CD4-positive, CD25-positive, alpha-beta regulatory T cell (primary cell): ENCODE measurements at regions not wholly inside any gene's neighbourhood (a gene's known extent, or its start where the extent isn't known, plus 50 kb on each side); places are given as distances from the start of the nearest gene placed in this dataset.
A peak's percentile ranks its signal among the peaks of the same experiment; 100 is the strongest.

Experiments used
- ATAC-seq, 2 donors: fragments of 150-1000 bp; cut with Tn5 transposase; one replicate each; pipeline ENCODE4 v1.10.0; 2021; ENCODE audit warnings: low read depth in 2 of 2, moderate number of reproducible peaks in 2 of 2, moderate library complexity in 1 of 2
- DNase-seq, 3 donors: peaks; one replicate each; pipeline versions ENCODE4 v3.0.0 to v3.0.0-alpha.2; 2012 to 2022; ENCODE audit warnings: mixed read lengths in 1 of 3
- H3K27ac ChIP-seq: one replicate; pipeline ENCODE4 v1.7.0; 2013; ENCODE audit warnings: mild to moderate bottlenecking, low read length; ENCODE audit not compliant: insufficient read depth, poor library complexity, severe bottlenecking
- H3K27me3 ChIP-seq: one replicate; pipeline ENCODE4 v1.7.0; 2013; ENCODE audit warnings: low read length; ENCODE audit not compliant: control insufficient read depth, insufficient read depth
- H3K36me3 ChIP-seq: one replicate; pipeline ENCODE4 v1.7.0; 2013; ENCODE audit warnings: mild to moderate bottlenecking, low read length, moderate library complexity; ENCODE audit not compliant: control insufficient read depth, insufficient read depth
- H3K4me1 ChIP-seq: 2 replicates; pipeline ENCODE4 v1.7.0; 2013; ENCODE audit warnings: mild to moderate bottlenecking, low read length; ENCODE audit not compliant: insufficient read depth, control insufficient read depth, poor library complexity, severe bottlenecking
- H3K4me3 ChIP-seq: one replicate; pipeline ENCODE4 v1.7.0; 2013; ENCODE audit warnings: low read depth, mild to moderate bottlenecking, low read length, moderate library complexity
- H3K9me3 ChIP-seq, 2 experiments: 1 replicate in 1 of 2; 2 replicates in 1 of 2; pipeline ENCODE4 v1.7.0; 2013; ENCODE audit warnings: low read length in 2 of 2, mild to moderate bottlenecking in 1 of 2, moderate library complexity in 1 of 2; ENCODE audit not compliant: control insufficient read depth in 2 of 2
- H3K27ac Mint-ChIP-seq, 3 donors: one replicate each; pipeline ENCODE4 v1.8.0; 2020 to 2022; ENCODE audit warnings: mild to moderate bottlenecking in 3 of 3, mixed read lengths in 3 of 3, moderate library complexity in 2 of 3
- H3K27me3 Mint-ChIP-seq: one replicate; pipeline ENCODE4 v1.8.0; 2022; ENCODE audit warnings: mild to moderate bottlenecking, mixed read lengths
- H3K36me3 Mint-ChIP-seq: one replicate; pipeline ENCODE4 v1.8.0; 2020; ENCODE audit warnings: mixed read lengths
- H3K4me1 Mint-ChIP-seq, 4 donors: one replicate each; pipeline ENCODE4 v1.8.0; 2020 to 2022; ENCODE audit warnings: mixed read lengths in 4 of 4, mild to moderate bottlenecking in 1 of 4
- H3K4me3 Mint-ChIP-seq, 4 donors: one replicate each; pipeline ENCODE4 v1.8.0; 2020 to 2022; ENCODE audit warnings: mild to moderate bottlenecking in 4 of 4, mixed read lengths in 4 of 4, moderate library complexity in 3 of 4
- H3K9me3 Mint-ChIP-seq, 7 donors: one replicate each; pipeline ENCODE4 v1.8.0; 2020 to 2022; ENCODE audit warnings: mixed read lengths in 7 of 7, mild to moderate bottlenecking in 3 of 7, moderate library complexity in 2 of 7

DNA sequence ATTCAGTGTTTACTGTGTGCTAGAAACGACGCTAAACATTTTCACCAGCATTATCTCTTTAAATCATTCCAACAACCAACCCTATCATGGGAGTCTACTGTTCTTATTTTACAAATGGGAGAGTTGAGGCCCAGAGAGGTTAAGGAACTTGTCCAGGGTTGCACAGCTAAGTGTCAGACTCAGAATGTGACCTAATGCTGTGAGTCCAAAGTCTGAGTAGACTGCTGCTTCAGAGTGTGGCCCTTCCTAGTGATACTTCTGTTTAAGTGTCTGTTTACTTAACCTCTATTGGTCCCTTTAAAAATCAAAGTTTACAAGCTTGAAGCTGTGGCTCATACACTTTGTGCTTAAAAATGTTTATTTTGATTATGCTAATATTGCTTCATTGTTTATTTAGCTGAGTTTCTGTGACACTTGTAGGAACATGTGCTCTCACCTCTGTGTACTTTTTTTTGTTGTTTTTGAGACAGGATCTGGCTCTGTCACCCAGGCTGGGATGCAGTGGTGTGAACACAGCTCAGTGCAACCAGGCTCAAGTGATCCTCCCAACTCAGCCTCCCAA lies 84.4 kb upstream of the SYPL1 start:
- no peak overlapping the region for H3K27ac Mint-ChIP-seq
- peaks cover 34% of the 10 kb centered on the region for H3K27me3 Mint-ChIP-seq

DNA sequence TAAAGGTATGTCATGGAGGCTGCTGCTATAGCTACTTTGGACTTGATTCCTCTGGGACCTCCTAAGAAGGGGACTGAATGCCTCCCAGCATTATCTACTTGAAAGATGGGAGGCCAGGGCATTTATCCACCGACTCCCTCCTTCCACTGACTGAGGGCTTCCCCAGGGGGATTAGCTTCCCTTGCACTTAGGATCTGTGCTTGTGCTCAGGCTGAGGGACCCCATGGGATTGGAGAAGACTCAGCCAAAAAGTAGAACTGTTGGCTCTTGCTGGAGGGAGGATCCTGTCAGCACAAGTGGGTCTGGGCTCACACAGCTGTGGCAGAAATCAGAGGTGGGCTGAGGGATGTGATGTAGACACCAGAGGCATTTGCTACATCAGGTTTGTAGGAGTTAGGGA lies 81.5 kb upstream of the SYPL1 start:
- H3K27me3 ChIP-seq = peaks cover 19% of the 10 kb centered on the region
- H3K36me3 Mint-ChIP-seq = no peaks in the 10 kb centered on the region
- peaks cover 0 to 2% (median 0%) of the 10 kb centered on the region in 7 donors for H3K9me3 Mint-ChIP-seq
- H3K27ac Mint-ChIP-seq = no peak overlapping the region
- H3K27ac ChIP-seq = no peak overlapping the region
- H3K9me3 ChIP-seq = no peaks in the 10 kb centered on the region
- no peaks in the 10 kb centered on the region for H3K36me3 ChIP-seq
- ATAC-seq (no peak), DNase-seq (no peak)
- H3K4me3 ChIP-seq = no peak overlapping the region
- H3K4me3 Mint-ChIP-seq = no peak overlapping the region
- peaks cover 51% of the 10 kb centered on the region for H3K27me3 Mint-ChIP-seq
- H3K4me1 ChIP-seq = no peaks in the 10 kb centered on the region
- H3K4me1 Mint-ChIP-seq = no peaks in the 10 kb centered on the region

More for the DNA sequence above, 84.4 kb upstream of the SYPL1 start:
- Histone ChIP-seq H3K27ac (no peak overlapping the region), H3K4me3 (no peak overlapping the region), H3K4me1 (no peaks in the 10 kb centered on the region), H3K27me3 (peaks cover 15% of the 10 kb centered on the region), H3K9me3 (no peaks in the 10 kb centered on the region), H3K36me3 (no peaks in the 10 kb centered on the region)
- Mint-ChIP-seq H3K9me3 (peaks cover 0 to 3% (median 0%) of the 10 kb centered on the region in 7 donors), H3K4me3 (no peak overlapping the region), H3K4me1 (no peaks in the 10 kb centered on the region), H3K36me3 (no peaks in the 10 kb centered on the region)
- no peak for DNase-seq
- no peak for ATAC-seq

DNA sequence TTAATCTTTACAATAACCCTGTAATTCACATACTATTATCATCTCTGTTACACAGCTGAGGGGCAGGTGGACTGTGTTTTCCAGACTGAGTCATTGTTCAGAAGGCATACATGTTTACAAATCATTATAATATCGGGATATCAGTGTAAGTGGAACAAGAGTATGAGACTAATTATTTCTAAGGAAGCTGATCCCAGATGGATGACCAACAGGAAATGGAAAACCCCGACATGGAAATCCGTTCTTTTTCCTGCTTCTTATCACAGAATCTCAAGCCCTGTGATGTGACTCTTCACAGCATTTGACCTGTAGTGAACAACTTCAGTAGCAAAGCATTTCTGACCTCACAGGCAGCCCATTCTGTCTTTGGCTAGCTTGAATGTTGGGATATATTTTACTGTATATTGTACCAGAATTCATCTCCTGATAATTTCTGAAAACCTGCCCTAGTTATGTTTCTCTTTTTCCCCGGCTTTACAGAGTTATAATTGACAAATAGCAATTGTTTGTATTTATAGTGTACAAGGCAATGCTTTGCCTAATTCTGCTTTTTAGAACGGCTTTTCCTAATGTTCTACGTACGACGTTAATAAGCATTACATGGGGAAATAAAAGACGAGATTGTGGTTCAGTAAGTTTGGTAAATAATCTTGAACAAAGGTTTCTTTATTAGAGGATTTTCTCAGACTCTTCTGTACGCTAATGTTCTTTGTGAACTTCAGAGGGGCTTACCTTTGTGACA lies 78.6 kb upstream of the SYPL1 start:
- no peak overlapping the region for H3K4me3 Mint-ChIP-seq
- ATAC-seq (no peak), DNase-seq (no peak)
- H3K27me3 ChIP-seq = peaks cover 24% of the 10 kb centered on the region
- no peak overlapping the region for H3K27ac ChIP-seq
- peaks cover 0 to 2% (median 0%) of the 10 kb centered on the region in 7 donors for H3K9me3 Mint-ChIP-seq
- H3K27ac Mint-ChIP-seq = no peak overlapping the region
- H3K4me1 ChIP-seq = no peaks in the 10 kb centered on the region
- peaks cover 58% of the 10 kb centered on the region for H3K27me3 Mint-ChIP-seq
- no peaks in the 10 kb centered on the region for H3K36me3 ChIP-seq
- no peaks in the 10 kb centered on the region for H3K36me3 Mint-ChIP-seq
- no peaks in the 10 kb centered on the region for H3K9me3 ChIP-seq
- no peaks in the 10 kb centered on the region for H3K4me1 Mint-ChIP-seq
- H3K4me3 ChIP-seq = no peak overlapping the region

DNA sequence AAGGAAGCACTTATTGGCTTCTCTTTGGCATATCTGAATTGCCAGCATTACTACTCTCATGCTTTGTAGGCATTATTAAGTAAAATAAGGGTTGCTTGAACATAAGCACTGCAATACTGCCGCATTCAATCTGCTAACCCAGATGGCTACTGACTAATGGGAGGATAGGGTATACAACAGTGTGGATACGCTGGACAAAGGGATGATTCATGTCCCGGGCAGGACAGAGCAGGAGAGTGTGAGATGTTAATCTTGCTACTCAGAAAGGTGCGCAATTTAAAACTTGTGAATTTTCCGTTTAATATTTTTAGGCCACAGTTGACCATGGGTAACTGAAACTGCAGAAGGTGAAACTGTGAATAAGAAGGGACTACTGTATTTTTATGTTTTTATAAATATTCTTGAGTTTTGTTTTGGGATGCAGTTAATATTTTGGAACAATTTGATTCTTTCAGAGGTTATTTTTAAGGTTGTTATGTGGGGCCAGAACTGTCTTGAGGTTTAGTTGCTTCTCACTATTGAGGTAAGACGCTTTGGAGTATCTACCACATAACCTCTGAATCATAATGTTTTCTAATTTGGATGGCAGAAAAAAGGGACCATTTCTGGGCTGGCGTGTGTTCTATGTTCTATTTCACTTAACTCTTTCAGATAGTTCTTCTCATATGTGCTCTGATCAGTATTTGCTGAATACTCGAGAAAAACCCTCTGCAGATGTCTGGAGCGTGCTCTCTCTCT lies 75.7 kb upstream of the SYPL1 start:
- no peak overlapping the region for H3K4me3 ChIP-seq
- H3K4me1 ChIP-seq = no peaks in the 10 kb centered on the region
- H3K9me3 ChIP-seq = no peaks in the 10 kb centered on the region
- Mint-ChIP-seq H3K9me3 (peaks cover 0 to 2% (median 0%) of the 10 kb centered on the region in 7 donors), H3K27ac (no peak overlapping the region), H3K4me3 (no peak overlapping the region), H3K4me1 (peaks cover 0 to 9% (median 0%) of the 10 kb centered on the region in 4 donors), H3K27me3 (peaks cover 41% of the 10 kb centered on the region), H3K36me3 (no peaks in the 10 kb centered on the region)
- no peaks in the 10 kb centered on the region for H3K36me3 ChIP-seq
- ATAC-seq (no peak), DNase-seq (no peak)
- H3K27me3 ChIP-seq = peaks cover 15% of the 10 kb centered on the region
- H3K27ac ChIP-seq = no peak overlapping the region

DNA sequence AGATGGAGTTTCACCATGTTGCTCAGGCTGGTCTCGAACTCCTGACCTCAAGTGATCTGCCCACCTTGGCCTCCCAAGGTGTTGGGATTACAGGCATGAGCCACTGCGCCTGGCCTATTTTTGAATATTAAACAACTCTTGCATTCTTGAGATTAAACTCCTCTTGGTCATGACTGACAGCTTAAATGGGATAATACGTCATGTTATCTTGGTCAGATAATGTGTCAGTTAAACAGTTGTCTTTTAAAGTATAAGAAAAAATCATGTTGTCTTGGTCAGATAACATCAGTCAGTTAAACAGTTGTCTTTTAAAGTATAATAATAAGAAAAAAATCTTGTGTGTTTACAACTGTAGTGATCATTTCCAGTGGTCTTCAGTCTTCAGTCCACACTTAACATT lies 73.6 kb upstream of the SYPL1 start:
- ATAC-seq = no peak
- H3K27ac Mint-ChIP-seq = peak overlapping the region in 1 of 3 donors; percentile 7

DNA sequence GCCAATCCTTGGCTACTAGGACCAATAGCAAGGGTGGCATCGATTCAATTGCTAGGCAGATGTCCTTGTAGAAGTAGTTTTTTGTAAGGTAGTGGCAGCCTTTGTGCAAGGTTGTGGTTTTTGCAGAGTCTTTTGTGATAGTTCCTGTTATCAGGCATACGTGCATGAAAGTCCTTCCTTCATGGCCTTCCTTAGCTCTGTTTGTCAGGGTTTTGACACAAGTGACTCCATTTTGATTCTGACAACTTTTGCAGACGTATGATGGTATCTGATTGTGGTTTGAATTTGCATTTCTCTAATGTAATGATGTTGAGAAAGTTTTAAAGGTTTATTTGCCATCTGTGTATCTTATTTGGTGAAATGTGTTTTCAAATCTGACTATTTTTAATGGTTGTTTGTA lies 71.8 kb upstream of the SYPL1 start:
- Mint-ChIP-seq H3K4me3 (no peak overlapping the region), H3K9me3 (peaks cover 0 to 2% (median 0%) of the 10 kb centered on the region in 7 donors), H3K27ac (peak overlapping the region in 1 of 3 donors; percentile 8), H3K27me3 (peaks cover 24% of the 10 kb centered on the region), H3K4me1 (peaks cover 0 to 10% (median 0%) of the 10 kb centered on the region in 4 donors), H3K36me3 (no peaks in the 10 kb centered on the region)
- H3K36me3 ChIP-seq = no peaks in the 10 kb centered on the region
- H3K27ac ChIP-seq = no peak overlapping the region
- H3K4me3 ChIP-seq = no peak overlapping the region
- DNase-seq (peak in 1 of 3 donors; percentile 4), ATAC-seq (no peak)
- no peaks in the 10 kb centered on the region for H3K4me1 ChIP-seq
- peaks cover 7% of the 10 kb centered on the region for H3K27me3 ChIP-seq
- H3K9me3 ChIP-seq = no peaks in the 10 kb centered on the region

More for the DNA sequence above, 73.6 kb upstream of the SYPL1 start:
- Histone ChIP-seq H3K4me1 (no peaks in the 10 kb centered on the region), H3K36me3 (no peaks in the 10 kb centered on the region), H3K4me3 (no peak overlapping the region), H3K27me3 (peaks cover 5% of the 10 kb centered on the region), H3K9me3 (no peaks in the 10 kb centered on the region), H3K27ac (no peak overlapping the region)
- peaks cover 0 to 2% (median 0%) of the 10 kb centered on the region in 7 donors for H3K9me3 Mint-ChIP-seq
- H3K36me3 Mint-ChIP-seq = no peaks in the 10 kb centered on the region
- peaks cover 40% of the 10 kb centered on the region for H3K27me3 Mint-ChIP-seq
- peaks cover 0 to 10% (median 0%) of the 10 kb centered on the region in 4 donors for H3K4me1 Mint-ChIP-seq
- no peak overlapping the region for H3K4me3 Mint-ChIP-seq
- DNase-seq = no peak

DNA sequence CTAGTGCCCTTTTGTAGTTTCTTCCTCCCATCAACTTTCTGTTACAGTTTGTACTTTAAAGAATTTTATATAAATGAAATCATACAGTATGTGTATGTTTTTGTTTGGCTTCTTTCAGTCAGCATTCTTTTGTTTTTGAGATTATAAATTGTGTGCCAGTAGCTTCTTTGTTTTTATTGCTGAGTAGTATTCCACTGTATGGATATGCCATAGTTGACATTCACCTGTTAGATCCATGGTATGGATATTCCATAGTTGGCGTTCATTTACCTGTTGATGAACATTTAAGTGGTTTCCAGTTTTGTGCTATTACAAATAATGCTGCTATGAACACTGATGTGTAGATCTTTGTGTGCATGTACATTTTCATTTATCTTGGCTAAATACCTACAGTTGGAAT lies 70.8 kb upstream of the SYPL1 start:
- Histone ChIP-seq H3K27me3 (peaks cover 7% of the 10 kb centered on the region), H3K4me3 (no peak overlapping the region), H3K4me1 (no peaks in the 10 kb centered on the region), H3K36me3 (no peaks in the 10 kb centered on the region), H3K9me3 (no peaks in the 10 kb centered on the region), H3K27ac (no peak overlapping the region)
- ATAC-seq (no peak), DNase-seq (no peak)
- Mint-ChIP-seq H3K27me3 (peaks cover 16% of the 10 kb centered on the region), H3K27ac (no peak overlapping the region), H3K4me1 (peaks cover 0 to 10% (median 0%) of the 10 kb centered on the region in 4 donors), H3K4me3 (no peak overlapping the region), H3K36me3 (no peaks in the 10 kb centered on the region), H3K9me3 (peaks cover 0 to 2% (median 0%) of the 10 kb centered on the region in 7 donors)
